Posterior cingulate gyrus (tissue), 11 donors: ENCODE measurements at regions not wholly inside any gene's neighbourhood (a gene's known extent, or its start where the extent isn't known, plus 50 kb on each side); places are given as distances from the start of the nearest gene placed in this dataset.

Experiments
- DNase-seq, 10 donors: peaks; one replicate each; pipeline versions ENCODE4 v3.0.0 to v3.0.0-alpha.2; 2020 to 2021; ENCODE audit warnings: mixed read lengths in 3 of 10
- intact Hi-C: fragments of 100-400 bp; cut with DNase I; formaldehyde crosslinking; loops from one replicate; pipeline ENCODE4 v1.15.1; 2023

- intact Hi-C loops = no loop called here
- no peak for DNase-seq
Observed at GRCh38 chr5:143671674-143672569, 140.0 kb upstream of the HMHB1 start.

GRCh38 chr5:143671021-143671420 is 140.9 kb upstream of the HMHB1 start:
- intact Hi-C loops = no loop called here
- DNase-seq = no peak

GRCh38 chr5:143665866-143666265 is 146.1 kb upstream of the HMHB1 start:
- DNase-seq = no peak
- intact Hi-C loops = no loop called here

- DNase-seq = no peak
- intact Hi-C loops = no loop called here
Observed at GRCh38 chr5:143664623-143665022, 147.3 kb upstream of the HMHB1 start.

- intact Hi-C loops = no loop called here
Observed at GRCh38 chr5:143663872-143664271, 148.1 kb upstream of the HMHB1 start.

GRCh38 chr5:143662020-143662419 is 149.9 kb upstream of the HMHB1 start:
- no peak for DNase-seq

More at GRCh38 chr5:143663872-143664271, 148.1 kb upstream of the HMHB1 start:
- DNase-seq = no peak

GRCh38 chr5:143660625-143661024 is 151.3 kb upstream of the HMHB1 start:
- intact Hi-C loops = no loop called here
- no peak for DNase-seq

More at GRCh38 chr5:143662020-143662419, 149.9 kb upstream of the HMHB1 start:
- intact Hi-C loops = no loop called here

GRCh38 chr5:143659599-143660238 is 152.2 kb upstream of the HMHB1 start:
- no peak for DNase-seq

GRCh38 chr5:143658956-143659355 is 153.0 kb upstream of the HMHB1 start:
- intact Hi-C loops = no loop called here
- DNase-seq = no peak

More at GRCh38 chr5:143659599-143660238, 152.2 kb upstream of the HMHB1 start:
- intact Hi-C loops = no loop called here

- DNase-seq = no peak
- intact Hi-C loops = no loop called here
Observed at GRCh38 chr5:143657647-143658285, 154.2 kb upstream of the HMHB1 start.

GRCh38 chr5:143653766-143654282 is 158.1 kb upstream of the HMHB1 start:
- intact Hi-C loops = no loop called here
- no peak for DNase-seq

- intact Hi-C loops = no loop called here
Observed at GRCh38 chr5:143653256-143653655, 158.7 kb upstream of the HMHB1 start.

GRCh38 chr5:143652108-143652700 is 159.8 kb upstream of the HMHB1 start:
- intact Hi-C loops = no loop called here
- DNase-seq = no peak

More at GRCh38 chr5:143653256-143653655, 158.7 kb upstream of the HMHB1 start:
- DNase-seq = no peak

GRCh38 chr5:143649937-143650621 is 161.9 kb upstream of the HMHB1 start:
- DNase-seq = peak in 4 of 10 donors; percentile 12 to 43 (median 23)
- intact Hi-C loops = no loop called here

- intact Hi-C loops = no loop called here
Observed at GRCh38 chr5:143648696-143649095, 163.3 kb upstream of the HMHB1 start.

GRCh38 chr5:143646961-143647360 is 165.0 kb upstream of the HMHB1 start:
- intact Hi-C loops = no loop called here
- peak in 1 of 10 donors; percentile 54 for DNase-seq

More at GRCh38 chr5:143648696-143649095, 163.3 kb upstream of the HMHB1 start:
- DNase-seq = peak in 1 of 10 donors; percentile 27

GRCh38 chr5:143645356-143645755 is 166.6 kb upstream of the HMHB1 start:
- intact Hi-C loops = no loop called here
- DNase-seq = no peak

- intact Hi-C loops = no loop called here
- DNase-seq = no peak
Observed at GRCh38 chr5:143644727-143645126, 167.2 kb upstream of the HMHB1 start.

- intact Hi-C loops = no loop called here
- DNase-seq = no peak
Observed at GRCh38 chr5:143642791-143643190, 169.2 kb upstream of the HMHB1 start.
